ENCODE measurements at regions not wholly inside any gene's neighbourhood (a gene's known extent, or its start where the extent isn't known, plus 50 kb on each side); places are given as distances from the start of the nearest gene placed in this dataset.

DNA sequence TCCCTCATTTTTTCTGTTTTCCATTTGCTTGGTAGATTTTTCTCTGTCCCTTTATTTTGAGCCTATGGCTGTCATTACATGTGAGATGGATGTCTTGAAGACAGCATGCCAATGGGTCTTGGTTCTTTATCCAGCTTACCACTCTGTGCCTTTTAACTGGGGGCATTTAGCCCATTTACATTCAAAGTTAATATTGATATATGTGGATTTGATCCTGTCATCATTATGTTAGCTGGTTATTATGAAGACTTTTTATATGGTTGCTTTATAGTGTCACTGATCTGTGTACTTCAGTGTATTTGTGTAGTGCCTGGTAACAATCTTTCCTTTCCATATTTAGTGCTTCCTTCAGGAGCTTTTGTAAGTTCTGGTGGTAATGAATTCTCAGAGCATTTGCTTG lies 89.3 kb upstream of the UNC5B start:
- TF ChIP-seq ZFX (IDR thresholded peaks at IDR 0.05) (no peak), FOSL1 (IDR thresholded peaks at IDR 0.05; ENCODE audit: low read depth) (no peak)
- TF ChIP-seq, protein P1, sequence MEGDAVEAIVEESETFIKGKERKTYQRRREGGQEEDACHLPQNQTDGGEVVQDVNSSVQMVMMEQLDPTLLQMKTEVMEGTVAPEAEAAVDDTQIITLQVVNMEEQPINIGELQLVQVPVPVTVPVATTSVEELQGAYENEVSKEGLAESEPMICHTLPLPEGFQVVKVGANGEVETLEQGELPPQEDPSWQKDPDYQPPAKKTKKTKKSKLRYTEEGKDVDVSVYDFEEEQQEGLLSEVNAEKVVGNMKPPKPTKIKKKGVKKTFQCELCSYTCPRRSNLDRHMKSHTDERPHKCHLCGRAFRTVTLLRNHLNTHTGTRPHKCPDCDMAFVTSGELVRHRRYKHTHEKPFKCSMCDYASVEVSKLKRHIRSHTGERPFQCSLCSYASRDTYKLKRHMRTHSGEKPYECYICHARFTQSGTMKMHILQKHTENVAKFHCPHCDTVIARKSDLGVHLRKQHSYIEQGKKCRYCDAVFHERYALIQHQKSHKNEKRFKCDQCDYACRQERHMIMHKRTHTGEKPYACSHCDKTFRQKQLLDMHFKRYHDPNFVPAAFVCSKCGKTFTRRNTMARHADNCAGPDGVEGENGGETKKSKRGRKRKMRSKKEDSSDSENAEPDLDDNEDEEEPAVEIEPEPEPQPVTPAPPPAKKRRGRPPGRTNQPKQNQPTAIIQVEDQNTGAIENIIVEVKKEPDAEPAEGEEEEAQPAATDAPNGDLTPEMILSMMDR (IDR thresholded peaks at IDR 0.05 in 2 of 3, conservative IDR thresholded peaks at IDR 0.05 in 1 of 3; ENCODE audit: borderline replicate concordance in 1 of 3, insufficient read depth in 1 of 3, low read depth in 2 of 3, low read length in 2 of 3) = no peak

Measured in HCT116 (cell line).